HG03139 (cell line): ENCODE measurements at regions not wholly inside any gene's neighbourhood (a gene's known extent, or its start where the extent isn't known, plus 50 kb on each side); places are given as distances from the start of the nearest gene placed in this dataset.
"Not testable (repeated sequence)": the region's sequence is repeated elsewhere in the genome, so short reads cannot be mapped to it uniquely, and the experiment has no call there.

Source experiments
- ATAC-seq: cut with Tn5 transposase; IDR thresholded peaks from one replicate; pipeline ENCODE4 v1.9.1; 2021; ENCODE audit not compliant: unreplicated experiment

DNA sequence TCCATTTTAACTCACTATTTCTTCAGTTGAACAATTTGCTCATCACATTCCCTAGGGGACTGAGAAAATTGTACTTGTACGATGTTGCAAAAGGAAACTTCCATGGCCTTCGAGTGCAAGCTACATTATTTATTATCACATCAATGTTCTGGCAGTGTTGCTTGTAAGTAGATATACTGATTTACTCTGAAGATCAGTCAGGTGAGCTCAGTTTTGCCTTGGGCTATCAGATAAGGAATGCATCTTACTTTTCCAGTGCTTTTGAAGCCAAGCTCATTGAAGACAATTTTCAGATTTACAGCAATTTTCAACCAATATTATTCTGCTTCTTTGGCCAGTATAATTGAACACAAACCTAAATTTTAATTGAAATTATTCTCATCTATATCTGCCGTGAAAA, 1296.9 kb downstream of the RAPGEF2 start:
- ATAC-seq = no peak

DNA sequence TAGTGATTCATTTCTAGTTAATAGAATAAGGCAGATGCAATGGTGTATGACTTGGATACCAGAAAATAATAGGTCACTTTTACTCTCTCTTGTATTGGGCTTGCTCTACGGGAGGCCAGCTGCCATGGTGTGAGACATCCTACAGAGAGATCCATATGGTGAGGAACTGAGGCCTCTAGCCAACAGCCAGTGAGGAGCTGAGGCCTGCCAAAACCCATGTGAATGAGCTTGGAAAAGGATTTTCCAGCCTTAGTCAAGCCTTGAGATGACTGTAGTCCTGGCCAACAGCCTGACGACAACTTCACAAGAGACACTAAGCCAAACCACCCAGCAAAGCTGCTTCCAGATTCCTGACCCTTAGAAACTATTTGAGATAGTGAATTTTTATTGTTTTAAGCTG, 1300.2 kb downstream of the RAPGEF2 start:
- ATAC-seq = no peak

DNA sequence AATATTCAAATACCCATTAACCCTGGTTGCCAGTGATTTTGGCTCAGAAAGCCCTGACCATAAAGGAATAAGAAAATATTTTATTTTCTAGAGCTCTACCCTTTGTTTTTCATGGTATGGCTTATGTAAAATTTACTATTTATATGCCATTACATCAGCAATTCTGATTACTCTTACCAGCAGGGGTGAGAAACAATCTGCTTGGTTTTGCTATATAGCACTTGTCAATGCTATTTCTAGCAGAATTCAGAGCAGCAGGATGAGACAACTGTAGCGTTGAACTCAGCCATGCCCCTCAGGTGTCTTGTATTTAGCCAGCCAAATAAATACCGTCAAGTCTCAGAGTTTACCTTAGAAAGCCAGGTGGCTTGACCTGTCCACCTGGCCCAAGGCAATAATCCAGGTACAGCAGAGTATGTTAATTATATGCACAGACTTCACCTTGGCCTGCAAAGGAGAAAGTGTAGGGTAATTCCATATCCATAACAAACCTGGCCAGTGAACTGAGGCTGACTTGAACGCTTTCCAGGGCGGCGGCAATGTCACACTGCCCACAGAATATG, 1303.5 kb downstream of the RAPGEF2 start:
- no peak for ATAC-seq

DNA sequence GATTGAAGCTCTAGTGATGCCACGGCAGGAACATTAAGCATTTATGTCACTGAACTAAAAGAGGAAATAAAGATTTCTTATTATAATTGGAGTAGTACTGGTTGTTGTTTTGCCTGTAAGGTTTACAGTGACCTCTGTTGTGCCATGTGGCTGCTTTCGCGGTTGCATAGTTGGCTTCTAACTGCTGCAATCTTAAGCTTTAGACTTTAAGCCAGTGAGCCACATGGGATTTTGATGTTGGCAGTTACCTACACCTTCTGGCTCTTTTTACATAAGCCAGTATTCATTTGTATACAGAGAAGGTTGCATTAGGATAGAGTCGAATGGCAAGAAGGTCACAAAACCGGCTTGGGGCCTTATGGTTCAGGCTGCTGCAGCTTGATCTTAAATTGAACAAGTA, 1311.6 kb downstream of the RAPGEF2 start:
- no peak for ATAC-seq

DNA sequence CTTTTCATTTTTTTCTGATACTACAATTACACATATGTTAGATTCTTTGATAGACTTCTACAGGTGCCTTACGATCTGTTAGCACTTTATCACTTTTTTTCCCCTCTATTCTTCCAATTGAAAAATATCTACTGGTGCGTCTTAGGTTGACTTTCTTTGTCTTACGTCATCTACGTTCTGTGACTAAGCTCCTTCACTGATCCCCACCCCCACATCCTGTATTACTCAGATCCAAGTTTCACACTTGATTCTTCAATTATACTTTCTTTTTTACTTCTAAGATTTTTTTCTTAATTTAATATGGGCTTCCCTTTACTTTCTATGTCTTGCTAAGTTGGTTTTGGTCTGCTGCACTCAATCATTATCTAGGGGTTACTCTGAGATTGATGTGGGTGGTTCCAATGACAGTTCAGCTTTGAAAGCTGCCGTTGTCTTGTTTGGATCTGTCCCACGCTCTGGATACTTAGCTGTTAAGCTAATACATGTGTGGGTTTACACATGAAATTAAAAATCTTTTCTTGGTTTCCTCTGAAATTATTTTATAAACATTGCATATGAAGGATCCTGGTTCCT, 1321.1 kb downstream of the RAPGEF2 start:
- no peak for ATAC-seq

DNA sequence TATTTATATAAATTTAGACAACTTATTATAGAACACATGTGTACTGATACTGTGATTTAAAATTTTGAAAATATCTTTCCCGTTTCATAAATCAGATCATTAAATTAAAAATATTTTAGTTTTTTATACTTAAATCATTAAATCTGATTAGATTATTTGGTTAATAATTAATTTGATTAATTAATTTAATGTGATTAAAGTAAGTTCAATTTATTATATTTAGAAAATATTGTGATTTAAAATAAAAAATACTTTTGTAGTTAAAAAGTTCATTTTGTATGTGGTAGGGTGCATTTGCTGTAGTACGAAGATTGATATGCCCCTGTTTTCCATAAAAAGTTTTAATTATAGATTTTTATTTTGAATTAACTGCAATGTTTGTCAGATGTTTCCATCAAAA, 1323.4 kb downstream of the RAPGEF2 start:
- ATAC-seq = no peak

DNA sequence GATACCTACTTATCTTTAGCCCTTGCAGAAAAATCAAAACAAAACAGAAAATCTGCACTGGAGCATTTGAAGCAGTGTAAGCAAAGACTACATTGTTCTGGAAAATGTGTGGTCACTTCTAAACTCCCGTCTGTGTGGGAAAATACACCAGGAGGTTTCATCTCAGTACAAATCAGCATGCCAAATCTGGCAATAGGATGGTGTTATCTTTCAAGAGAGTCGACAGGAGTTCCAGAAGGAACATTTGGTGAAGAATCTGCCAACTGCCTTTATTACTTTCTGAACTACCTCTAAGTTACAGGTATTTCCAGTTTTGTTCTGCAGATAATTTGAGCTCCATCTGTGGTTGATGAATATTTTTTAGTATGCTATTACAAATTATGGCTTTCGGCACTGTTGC, 1348.0 kb downstream of the RAPGEF2 start:
- ATAC-seq = no peak

DNA sequence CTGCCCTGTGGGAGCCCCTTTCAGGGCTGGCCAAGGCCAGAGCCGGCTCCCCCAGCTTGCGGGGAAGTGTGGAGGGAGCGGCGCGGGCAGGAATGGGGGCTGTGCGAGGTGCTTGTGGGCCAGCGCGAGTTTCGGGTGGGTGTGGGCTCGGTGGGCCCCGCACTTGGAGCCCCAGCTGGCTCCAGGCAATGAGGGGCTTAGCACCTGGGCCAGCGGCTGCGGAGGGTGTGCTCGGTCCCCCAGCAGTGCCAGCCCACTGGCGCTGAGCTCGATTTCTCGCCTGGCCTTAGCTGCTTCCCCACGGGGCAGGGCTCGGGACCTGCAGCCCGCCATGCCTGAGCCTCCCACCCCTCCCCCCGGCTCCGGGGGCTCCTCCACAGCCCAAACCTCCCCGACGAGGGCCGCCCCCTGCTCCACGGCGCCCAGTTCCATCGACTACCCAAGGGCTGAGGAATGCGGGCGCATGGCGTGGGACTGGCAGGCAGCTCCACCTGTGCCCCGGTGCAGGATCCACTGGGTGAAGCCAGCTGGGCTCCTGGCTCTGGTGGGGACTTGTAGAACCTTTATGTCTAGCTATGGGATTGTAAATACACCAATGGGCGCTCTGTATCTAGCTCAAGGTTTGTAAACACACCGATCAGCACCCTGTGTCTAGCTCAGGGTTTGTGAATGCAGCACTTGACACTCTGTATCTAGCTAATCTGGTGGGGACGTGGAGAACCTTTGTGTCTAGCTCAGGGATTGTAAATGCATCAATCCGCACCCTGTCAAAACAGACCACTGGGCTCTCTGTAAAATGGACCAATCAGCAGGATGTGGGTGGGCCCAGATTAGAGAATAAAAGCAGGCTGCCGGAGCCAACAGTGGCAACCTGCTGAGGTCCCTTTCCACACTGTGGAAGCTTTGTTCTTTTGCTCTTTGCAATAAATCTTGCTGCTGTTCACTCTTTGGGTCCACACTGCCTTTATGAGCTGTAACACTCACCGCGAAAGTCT, 1379.1 kb downstream of the RAPGEF2 start:
- ATAC-seq = not testable (repeated sequence)

DNA sequence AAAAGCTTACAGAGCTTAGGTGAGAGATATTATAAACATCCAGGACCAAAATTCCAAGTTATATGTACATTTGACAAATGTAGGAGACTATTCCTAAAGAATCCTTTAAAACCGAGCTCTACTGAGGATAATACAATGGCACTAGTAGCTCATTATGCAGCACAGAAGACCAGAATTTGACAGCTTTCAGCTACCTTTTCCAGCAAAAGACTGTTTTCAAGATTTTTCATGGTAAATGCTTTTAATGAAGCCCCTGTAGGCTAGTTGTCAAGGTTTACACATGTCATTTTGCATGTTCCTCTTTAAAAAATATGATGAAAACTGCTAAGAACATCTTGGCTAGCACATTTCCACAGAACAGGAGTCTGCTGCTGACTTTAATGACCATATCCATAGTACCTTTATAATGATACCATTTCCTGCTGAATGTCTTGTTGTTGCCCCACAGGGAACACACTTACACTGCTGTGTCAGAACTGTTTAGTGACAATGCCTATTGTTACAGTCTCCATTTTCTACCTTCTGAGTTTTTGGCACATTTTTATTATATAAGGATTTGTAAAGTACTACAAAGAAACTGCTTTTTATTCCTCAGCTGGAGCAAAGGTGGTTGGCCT, 1382.3 kb downstream of the RAPGEF2 start:
- no peak for ATAC-seq

DNA sequence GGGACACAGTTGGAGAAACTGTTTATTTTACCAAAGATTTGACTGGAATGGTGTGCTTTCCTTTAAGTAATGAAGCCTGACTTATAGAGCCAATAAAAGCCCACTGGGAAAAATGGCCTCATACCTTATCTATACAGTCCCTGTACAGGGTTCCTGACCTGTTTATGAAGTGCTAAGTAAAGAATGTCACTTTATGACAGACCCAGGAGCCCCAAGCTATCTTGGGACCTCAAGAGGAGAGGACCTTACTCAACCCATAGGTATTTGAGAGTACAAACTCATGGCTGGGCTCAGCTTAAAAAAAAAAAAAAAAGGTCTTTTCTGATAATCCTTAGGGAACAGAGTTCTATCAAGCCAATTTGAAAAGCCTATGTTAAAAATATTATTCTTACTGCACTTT, 1389.3 kb downstream of the RAPGEF2 start:
- no peak for ATAC-seq

DNA sequence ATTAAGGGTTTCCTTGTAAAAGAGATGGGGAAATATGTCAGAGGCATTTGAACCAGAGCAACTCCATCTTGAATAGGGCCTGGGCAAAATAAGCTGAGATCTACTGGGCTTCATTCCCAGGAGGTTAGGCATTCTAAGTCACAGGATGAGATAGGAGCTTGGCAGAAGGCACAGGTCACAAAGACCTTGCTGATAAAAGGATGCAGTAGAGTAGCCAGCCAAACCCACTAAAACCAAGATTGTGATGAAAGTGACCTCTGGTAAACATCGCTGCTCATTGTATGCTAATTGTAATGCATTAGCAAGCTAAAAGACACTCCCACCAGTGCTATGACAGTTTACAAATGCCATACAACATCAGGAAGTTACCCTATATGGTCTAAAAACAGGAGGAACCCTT, 1390.3 kb downstream of the RAPGEF2 start:
- ATAC-seq = no peak

DNA sequence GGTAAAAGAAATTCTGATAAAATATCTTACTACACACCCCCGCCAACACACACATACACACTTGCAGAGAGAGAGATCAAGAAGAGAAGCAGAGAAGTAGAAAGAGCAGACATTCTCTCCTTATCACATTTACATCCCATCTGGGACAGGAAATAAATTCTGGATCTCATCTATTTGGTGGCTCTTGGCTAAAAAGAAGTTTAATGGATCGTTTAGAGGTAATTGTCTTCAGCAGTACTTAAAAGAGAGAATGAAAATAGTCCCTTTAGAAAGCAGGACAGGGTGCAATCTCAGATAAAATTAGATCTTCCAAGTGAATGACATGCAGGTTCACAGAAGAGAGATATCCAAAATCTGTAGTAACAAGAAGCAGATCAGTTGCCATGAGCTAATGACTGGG, 1392.5 kb downstream of the RAPGEF2 start:
- no peak for ATAC-seq

DNA sequence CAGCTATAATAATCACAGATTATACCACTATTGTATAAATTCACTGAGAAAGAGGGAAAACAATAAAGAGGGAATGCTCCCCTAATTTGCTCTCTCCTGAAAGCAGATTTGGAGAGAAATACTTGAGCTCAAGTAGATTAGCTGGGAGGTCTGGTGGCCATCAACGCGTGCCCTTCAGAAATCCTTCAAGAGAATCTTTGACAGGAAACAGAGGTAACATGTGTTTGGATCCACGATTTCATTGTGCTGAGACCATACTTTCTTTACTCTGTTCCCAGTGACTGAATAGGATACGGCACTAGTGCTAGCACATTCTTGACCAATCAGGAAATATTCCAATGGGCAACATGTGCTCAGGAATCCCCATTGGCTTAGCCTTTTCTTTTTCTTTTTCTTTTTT, 1395.3 kb downstream of the RAPGEF2 start:
- ATAC-seq = no peak

DNA sequence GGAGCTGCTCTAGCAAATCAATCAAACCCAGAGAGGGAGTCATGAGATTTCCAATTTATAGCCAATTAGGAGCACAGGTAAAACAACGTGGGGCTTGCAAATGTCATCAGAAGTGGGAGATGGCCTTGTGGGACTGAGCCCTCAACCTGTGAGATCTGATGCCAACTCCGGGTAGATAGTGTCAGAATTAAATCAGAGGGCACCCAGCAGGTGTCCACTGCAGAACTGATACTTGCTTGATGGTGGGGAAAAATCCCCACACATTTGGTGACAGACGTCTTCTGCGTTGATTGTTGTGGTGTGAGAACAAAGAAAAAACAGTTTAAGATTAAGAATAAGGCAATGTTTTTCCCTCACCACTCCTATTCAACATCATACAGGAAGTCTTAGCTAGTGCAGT, 1402.8 kb downstream of the RAPGEF2 start:
- no peak for ATAC-seq

DNA sequence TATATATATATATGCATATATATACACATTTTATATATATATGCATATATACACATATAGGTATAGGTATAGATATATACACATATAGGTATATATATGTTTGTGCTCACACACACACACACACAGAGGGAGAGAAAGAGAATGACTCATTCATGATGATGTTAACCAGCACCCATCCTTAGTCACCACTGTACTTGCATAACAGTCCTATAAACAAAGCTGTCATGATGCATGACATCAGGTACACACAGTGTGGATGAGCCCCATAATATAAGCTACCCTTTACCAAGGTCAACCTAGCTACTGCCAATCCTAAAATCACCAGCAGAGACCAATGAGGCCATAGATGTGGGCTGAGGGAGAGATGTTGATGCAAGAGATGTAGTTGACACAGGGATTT, 1408.0 kb downstream of the RAPGEF2 start:
- ATAC-seq = no peak

DNA sequence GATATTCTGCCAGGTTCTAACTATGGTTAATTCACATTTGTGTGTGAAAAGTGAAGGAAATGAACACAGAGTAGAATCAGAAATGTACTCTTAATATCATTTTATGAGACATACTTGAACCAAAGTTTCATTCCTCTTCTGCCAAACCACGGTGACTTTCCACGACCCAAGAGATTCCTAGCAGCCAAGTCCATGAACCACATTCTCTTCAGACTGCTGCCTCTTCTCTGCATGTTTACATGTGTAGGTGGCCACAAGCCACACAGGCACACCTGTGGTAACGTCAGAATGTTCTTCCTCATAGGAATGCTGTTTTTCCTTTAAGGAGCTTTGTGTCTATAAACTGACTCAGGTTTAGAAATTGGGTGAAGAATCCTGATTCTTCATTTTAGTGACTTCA, 1411.2 kb downstream of the RAPGEF2 start:
- ATAC-seq = no peak

DNA sequence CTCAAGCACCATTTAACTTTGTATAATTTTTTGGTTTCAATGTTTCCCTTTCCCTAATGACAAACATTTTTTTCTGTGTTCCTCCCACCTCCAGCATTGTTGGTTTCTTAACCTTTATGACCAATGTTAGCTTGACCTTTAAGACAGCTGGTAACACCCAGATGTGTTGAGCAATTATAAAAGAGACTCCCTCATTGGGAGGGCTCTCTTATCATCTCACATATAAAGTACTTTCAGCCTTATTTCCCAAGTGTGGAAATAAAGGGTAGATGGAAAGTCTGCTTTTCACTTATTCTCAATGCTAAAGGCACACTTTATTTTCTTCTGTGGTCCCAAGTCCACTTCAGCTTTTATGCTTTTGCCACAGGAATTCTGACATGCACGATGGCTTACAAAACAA, 1420.4 kb downstream of the RAPGEF2 start:
- ATAC-seq = no peak

DNA sequence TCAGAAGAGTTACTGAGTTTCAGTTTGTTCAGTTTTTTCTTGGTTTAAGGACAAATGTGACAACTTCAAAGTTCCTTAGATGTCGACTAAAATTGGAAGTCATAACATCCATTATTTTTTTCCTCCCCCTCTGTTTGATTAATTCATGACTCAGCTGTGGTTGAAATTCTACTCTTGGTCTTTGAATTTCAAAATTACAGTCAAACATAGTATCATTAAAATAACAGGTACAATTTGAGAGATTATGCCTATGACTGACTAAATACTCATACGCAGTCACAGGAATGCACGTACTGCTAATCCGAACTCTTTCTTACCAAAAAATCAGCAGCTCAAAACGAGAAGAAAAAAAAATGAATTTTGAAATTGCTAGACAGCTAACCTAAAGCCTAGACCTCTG, 1434.8 kb downstream of the RAPGEF2 start:
- no peak for ATAC-seq

DNA sequence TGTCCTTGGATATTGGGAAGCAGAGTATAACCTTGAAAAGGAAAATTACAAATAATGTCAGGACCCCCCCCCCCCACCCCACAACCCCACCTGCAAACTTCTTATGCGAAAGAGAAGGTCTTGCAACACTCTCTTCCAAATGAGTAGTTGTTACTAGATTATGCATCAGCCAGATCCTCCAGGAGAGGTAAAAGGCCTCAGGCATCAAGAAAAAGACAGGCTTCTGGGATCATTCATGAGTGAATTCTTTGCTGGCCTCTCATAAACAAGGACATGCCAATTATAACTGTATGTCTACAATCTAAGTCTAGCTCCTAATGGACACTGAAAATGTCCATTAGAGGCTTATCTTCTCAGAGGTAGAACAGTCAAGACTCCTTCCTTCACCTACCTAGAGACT, 1443.3 kb downstream of the RAPGEF2 start:
- ATAC-seq = no peak

DNA sequence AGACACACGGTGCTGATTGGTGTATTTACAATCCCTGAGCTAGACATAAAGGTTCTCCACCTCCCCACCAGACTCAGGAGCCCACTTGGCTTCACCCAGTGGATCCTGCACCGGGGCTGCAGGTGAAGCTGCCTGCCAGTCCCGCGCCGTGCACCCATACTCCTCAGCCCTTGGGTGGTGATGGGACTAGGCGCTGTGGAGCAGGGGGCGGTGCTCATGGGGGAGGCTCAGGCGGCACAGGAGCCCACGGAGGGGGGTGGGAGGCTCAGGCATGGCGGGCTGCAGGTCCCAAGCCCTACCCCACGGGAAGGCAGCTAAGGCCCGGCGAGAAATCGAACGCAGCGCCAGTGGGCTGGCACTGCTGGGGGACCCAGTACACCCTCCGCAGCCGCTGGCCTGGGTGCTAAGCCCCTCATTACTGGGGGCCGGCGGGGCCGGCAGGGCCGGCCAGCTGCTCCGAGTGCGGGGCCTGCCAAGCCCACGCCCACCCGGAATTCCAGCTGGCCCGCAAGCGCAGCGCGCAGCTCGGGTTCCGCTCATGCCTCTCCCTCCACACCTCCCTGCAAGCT, 1447.2 kb downstream of the RAPGEF2 start:
- not testable (repeated sequence) for ATAC-seq

DNA sequence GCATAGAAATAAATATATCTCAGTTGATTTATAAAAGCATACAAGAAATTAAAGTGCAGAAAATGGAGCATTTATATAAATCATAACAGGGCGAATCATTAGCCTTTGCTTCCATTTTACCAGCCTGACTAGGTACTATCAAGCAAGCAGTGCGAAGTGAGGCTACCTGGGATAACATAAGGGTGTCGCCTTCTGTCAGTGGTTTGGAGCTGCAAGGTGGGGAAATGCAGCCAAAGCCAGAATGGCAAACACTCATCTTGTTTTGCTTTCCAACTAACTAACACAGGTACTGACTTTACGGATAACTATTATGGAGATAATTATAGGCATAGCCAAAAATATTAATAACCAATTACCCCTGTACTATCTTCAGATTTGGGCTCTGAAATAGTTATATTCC, 1459.8 kb downstream of the RAPGEF2 start:
- ATAC-seq = no peak
